Panc1 (cell line): ENCODE measurements at regions not wholly inside any gene's neighbourhood (a gene's known extent, or its start where the extent isn't known, plus 50 kb on each side); places are given as distances from the start of the nearest gene placed in this dataset.

ENCODE experiments used
- ATAC-seq: fragments of 200-7000 bp; cut with Tn5 transposase; 2 replicates; pipeline ENCODE4 v1.9.1; 2020; ENCODE audit warnings: mild to moderate bottlenecking, moderate library complexity
- BruUV-seq: library from RNA; stranded (reverse); fragments of 400-500 nt; replicated peaks from 2 replicates; lab custom pipeline; 2021; lab: Mats Ljungman, UMichigan
- CTCF ChIA-PET: fragments of 300-600 bp; sonication (Branson Sonifier 250); formaldehyde crosslinking; loops from one replicate; lab custom pipeline; 2022; ENCODE audit warnings: antibody characterized with exemption; lab: Charles Lee
- POLR2A ChIA-PET: fragments of 300-600 bp; sonication (Branson Sonifier 250); formaldehyde crosslinking; loops from one replicate; lab custom pipeline; 2022; ENCODE audit warnings: antibody characterized with exemption; lab: Charles Lee
- DNase-seq: peaks from one replicate; pipeline ENCODE4 v3.0.0-alpha.2; 2010; ENCODE audit warnings: low read depth, low spot score
- H3K27ac ChIP-seq: 2 replicates; pipeline ENCODE4 v1.5.1; 2011; ENCODE audit warnings: mild to moderate bottlenecking, low read length, inconsistent platforms
- H3K27me3 ChIP-seq: fragments of 200-500 bp; sonication (Bioruptor generic); 2 replicates; pipeline ENCODE4 v1.6.0; 2014; ENCODE audit warnings: low read length, inconsistent platforms; ENCODE audit not compliant: control insufficient read depth, insufficient read depth
- H3K36me3 ChIP-seq: fragments of 200-500 bp; sonication (Bioruptor generic); 2 replicates; pipeline ENCODE4 v1.5.1; 2014; ENCODE audit warnings: inconsistent platforms, mild to moderate bottlenecking, low read length, moderate library complexity; ENCODE audit not compliant: control insufficient read depth, insufficient read depth
- H3K4me1 ChIP-seq: 2 replicates; pipeline ENCODE4 v1.5.1; 2011; ENCODE audit warnings: inconsistent platforms, mild to moderate bottlenecking, low read length, moderate library complexity; ENCODE audit not compliant: control insufficient read depth, insufficient read depth
- H3K4me3 ChIP-seq, 2 experiments: 2 replicates each; pipeline ENCODE4 v1.5.1; 2011 to 2012; ENCODE audit warnings: low read depth in 2 of 2, low read length in 2 of 2, mild to moderate bottlenecking in 2 of 2, inconsistent platforms in 1 of 2, moderate library complexity in 1 of 2
- H3K9me3 ChIP-seq: fragments of 200-500 bp; sonication (Bioruptor generic); 2 replicates; pipeline ENCODE4 v1.5.1; 2014; ENCODE audit warnings: low read depth, mild to moderate bottlenecking, inconsistent platforms, low read length, moderate library complexity; ENCODE audit not compliant: control insufficient read depth, insufficient read depth
- POLR2AphosphoS5 ChIP-seq: IDR thresholded peaks from 2 replicates; pipeline ENCODE4 v1.6.1; 2012; ENCODE audit warnings: mild to moderate bottlenecking, low read depth, low read length, moderate library complexity
- SIN3A ChIP-seq: IDR thresholded peaks from 2 replicates; pipeline ENCODE4 v1.6.1; 2012; ENCODE audit warnings: low read depth, mild to moderate bottlenecking, low read length, moderate library complexity, borderline replicate concordance; ENCODE audit not compliant: insufficient read depth
- TCF7L2 ChIP-seq: IDR thresholded peaks from 2 replicates; pipeline ENCODE4 v1.6.1; 2011; ENCODE audit warnings: mild to moderate bottlenecking, low read depth, low read length, inconsistent platforms
- in situ Hi-C: cut with HindIII; loops from 2 replicates; pipeline ENCODE4 v1.10.0; 2016; ENCODE audit warnings: low sequenced_read_pairs, low pct_unique_long_range_greater_than_20kb
- intact Hi-C: fragments of 100-400 bp; cut with micrococcal nuclease; formaldehyde crosslinking; loops from one replicate; pipeline ENCODE4 v1.10.0; 2022; ENCODE audit not compliant: unreplicated experiment
- TF ChIP-seq, protein P1 (sequence below), 2 experiments: IDR thresholded peaks; 2 replicates each; pipeline ENCODE4 v1.6.1; 2011 to 2012; ENCODE audit warnings: low read depth in 2 of 2, control low read depth in 1 of 2, low read length in 1 of 2, mild to moderate bottlenecking in 1 of 2, moderate library complexity in 1 of 2; ENCODE audit not compliant: insufficient read depth in 1 of 2
- TF ChIP-seq, protein P2 (sequence below): fragments of 450-650 bp; IDR thresholded peaks from 2 replicates; pipeline ENCODE4 v1.5.1; 2017; ENCODE audit warnings: mild to moderate bottlenecking

DNA sequence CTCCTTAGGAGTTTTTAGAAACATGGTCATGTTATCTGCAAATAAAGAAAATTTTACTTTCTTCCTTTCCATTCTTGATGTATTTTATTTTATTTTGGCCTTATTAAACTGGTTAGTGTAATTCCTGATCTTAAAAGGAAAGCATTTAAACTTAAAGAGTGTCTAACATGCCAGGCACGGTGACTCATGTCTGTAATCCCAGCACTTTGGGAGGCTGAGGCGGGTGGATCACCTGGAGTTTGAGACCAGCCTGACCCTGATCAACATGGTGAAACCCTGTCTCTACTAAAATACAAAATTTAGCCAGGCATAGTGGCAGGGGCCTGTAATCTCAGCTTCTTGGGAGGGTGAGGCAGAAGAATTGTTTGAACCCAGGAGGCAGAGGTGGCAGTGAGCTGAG lies 281.3 kb downstream of the PTTG2 start:
- BruUV-seq = no TSS peak
- Histone ChIP-seq H3K4me1 (no peaks in the 10 kb centered on the region), H3K27ac (no peak overlapping the region), H3K4me3 (no peak overlapping the region), H3K27me3 (no peaks in the 10 kb centered on the region), H3K36me3 (no peaks in the 10 kb centered on the region), H3K9me3 (no peaks in the 10 kb centered on the region)
- ChIA-PET POLR2A (no interaction called here), CTCF (no interaction called here)
- DNase-seq = no peak
- in situ Hi-C loops (no loop called here), intact Hi-C loops (no loop called here)
- ATAC-seq = no peak
- TF ChIP-seq POLR2AphosphoS5 (no peak), SIN3A (no peak), TCF7L2 (no peak)
- TF ChIP-seq, protein P1, sequence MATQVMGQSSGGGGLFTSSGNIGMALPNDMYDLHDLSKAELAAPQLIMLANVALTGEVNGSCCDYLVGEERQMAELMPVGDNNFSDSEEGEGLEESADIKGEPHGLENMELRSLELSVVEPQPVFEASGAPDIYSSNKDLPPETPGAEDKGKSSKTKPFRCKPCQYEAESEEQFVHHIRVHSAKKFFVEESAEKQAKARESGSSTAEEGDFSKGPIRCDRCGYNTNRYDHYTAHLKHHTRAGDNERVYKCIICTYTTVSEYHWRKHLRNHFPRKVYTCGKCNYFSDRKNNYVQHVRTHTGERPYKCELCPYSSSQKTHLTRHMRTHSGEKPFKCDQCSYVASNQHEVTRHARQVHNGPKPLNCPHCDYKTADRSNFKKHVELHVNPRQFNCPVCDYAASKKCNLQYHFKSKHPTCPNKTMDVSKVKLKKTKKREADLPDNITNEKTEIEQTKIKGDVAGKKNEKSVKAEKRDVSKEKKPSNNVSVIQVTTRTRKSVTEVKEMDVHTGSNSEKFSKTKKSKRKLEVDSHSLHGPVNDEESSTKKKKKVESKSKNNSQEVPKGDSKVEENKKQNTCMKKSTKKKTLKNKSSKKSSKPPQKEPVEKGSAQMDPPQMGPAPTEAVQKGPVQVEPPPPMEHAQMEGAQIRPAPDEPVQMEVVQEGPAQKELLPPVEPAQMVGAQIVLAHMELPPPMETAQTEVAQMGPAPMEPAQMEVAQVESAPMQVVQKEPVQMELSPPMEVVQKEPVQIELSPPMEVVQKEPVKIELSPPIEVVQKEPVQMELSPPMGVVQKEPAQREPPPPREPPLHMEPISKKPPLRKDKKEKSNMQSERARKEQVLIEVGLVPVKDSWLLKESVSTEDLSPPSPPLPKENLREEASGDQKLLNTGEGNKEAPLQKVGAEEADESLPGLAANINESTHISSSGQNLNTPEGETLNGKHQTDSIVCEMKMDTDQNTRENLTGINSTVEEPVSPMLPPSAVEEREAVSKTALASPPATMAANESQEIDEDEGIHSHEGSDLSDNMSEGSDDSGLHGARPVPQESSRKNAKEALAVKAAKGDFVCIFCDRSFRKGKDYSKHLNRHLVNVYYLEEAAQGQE (IDR thresholded peaks at IDR 0.05; ENCODE audit: insufficient read depth in 1 of 2, low read depth in 2 of 2, low read length in 1 of 2) = no peak
- TF ChIP-seq, protein P2, sequence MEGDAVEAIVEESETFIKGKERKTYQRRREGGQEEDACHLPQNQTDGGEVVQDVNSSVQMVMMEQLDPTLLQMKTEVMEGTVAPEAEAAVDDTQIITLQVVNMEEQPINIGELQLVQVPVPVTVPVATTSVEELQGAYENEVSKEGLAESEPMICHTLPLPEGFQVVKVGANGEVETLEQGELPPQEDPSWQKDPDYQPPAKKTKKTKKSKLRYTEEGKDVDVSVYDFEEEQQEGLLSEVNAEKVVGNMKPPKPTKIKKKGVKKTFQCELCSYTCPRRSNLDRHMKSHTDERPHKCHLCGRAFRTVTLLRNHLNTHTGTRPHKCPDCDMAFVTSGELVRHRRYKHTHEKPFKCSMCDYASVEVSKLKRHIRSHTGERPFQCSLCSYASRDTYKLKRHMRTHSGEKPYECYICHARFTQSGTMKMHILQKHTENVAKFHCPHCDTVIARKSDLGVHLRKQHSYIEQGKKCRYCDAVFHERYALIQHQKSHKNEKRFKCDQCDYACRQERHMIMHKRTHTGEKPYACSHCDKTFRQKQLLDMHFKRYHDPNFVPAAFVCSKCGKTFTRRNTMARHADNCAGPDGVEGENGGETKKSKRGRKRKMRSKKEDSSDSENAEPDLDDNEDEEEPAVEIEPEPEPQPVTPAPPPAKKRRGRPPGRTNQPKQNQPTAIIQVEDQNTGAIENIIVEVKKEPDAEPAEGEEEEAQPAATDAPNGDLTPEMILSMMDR = no peak

DNA sequence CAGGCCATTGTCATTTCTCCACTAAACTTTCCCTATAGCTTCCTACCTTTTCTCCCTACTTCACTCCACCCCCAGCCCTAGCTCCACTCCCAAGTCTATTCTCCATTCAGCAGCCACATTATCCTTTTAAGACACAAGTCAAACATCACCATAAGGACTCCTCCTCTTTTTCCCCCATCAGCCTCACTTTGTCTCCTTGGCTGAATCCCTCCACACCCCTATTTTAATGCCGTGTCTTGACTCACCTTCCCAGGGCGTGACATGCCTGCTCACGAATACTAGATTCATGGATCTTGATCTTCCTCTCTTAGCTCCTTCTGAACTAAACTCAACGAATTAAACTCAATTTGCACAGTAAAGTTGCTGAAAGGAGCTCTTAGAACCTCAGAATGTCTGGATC lies 281.9 kb downstream of the PTTG2 start:
- TF ChIP-seq TCF7L2 (no peak), SIN3A (no peak), POLR2AphosphoS5 (no peak)
- TF ChIP-seq, protein P2 = no peak
- Histone ChIP-seq H3K4me1 (no peaks in the 10 kb centered on the region), H3K27me3 (no peaks in the 10 kb centered on the region), H3K27ac (no peak overlapping the region), H3K9me3 (no peaks in the 10 kb centered on the region), H3K36me3 (no peaks in the 10 kb centered on the region), H3K4me3 (no peak overlapping the region)
- no TSS peak for BruUV-seq
- in situ Hi-C loops = no loop called here
- ChIA-PET CTCF (no interaction called here), POLR2A (no interaction called here)
- DNase-seq (no peak), ATAC-seq (no peak)
- intact Hi-C loops = no loop called here
